ENCODE measurements at regions not wholly inside any gene's neighbourhood (a gene's known extent, or its start where the extent isn't known, plus 50 kb on each side); places are given as distances from the start of the nearest gene placed in this dataset.

GRCh38 chr17:74132354-74132753, 71.1 kb upstream of the RPL38 start:
- H3K27me3 ChIP-seq (ENCODE audit: control insufficient read depth in 2 of 2, insufficient read depth in 2 of 2, low read length in 2 of 2), result peaks cover 21 to 60% of the 10 kb centered on the region in 2 experiments
- H3K27ac ChIP-seq (ENCODE audit: extremely low read depth, low read depth, low read length), result no peak overlapping the region
- POLR2A ChIA-PET, result no interaction called here
- ATAC-seq (no peak), DNase-seq (ENCODE audit: extremely low read depth in 1 of 4, low spot score in 3 of 4) (no peak), FAIRE-seq (no peak)
- no peaks in the 10 kb centered on the region for H4K20me1 ChIP-seq (replicated peaks; ENCODE audit: control insufficient read depth, insufficient read depth, low read length)
- no peak overlapping the region for H2AFZ ChIP-seq (ENCODE audit: low read depth, low read length)
- in situ Hi-C loops (cut with MboI) (no loop called here), intact Hi-C loops (cut with micrococcal nuclease) (no loop called here)
- H3K4me1 ChIP-seq (replicated peaks in 1 of 2; ENCODE audit: control insufficient read depth in 2 of 2, insufficient read depth in 2 of 2, low read length in 2 of 2), result no peaks in the 10 kb centered on the region
- no peak overlapping the region for H3K9ac ChIP-seq (ENCODE audit: insufficient read depth in 1 of 2, low read depth in 2 of 2, low read length in 2 of 2)
- H3K36me3 ChIP-seq (ENCODE audit: control insufficient read depth, insufficient read depth, low read length), result no peaks in the 10 kb centered on the region
- no peaks in the 10 kb centered on the region for H3K9me3 ChIP-seq (replicated peaks; ENCODE audit: control insufficient read depth, insufficient read depth, low read depth, low read length)
- H3K4me3 ChIP-seq, result no peak overlapping the region
- BruUV-seq (replicated peaks), result no TSS peak
- no peak for TF ChIP-seq BACH1 (tag; IDR thresholded peaks at IDR 0.05)
- no peak for TF ChIP-seq VEZF1 (CRISPR knock-in tag; IDR thresholded peaks at IDR 0.05)
- TF ChIP-seq SMARCA5 (IDR thresholded peaks at IDR 0.05), result no peak
- no peak for TF ChIP-seq GTF2F1 (IDR thresholded peaks at IDR 0.05; ENCODE audit: low read depth, low read length)
- TF ChIP-seq SFPQ (IDR thresholded peaks at IDR 0.05; ENCODE audit: low read depth, low read length), result no peak
- no peak for TF ChIP-seq EHMT2 (IDR thresholded peaks at IDR 0.05)
- TF ChIP-seq, protein P1, sequence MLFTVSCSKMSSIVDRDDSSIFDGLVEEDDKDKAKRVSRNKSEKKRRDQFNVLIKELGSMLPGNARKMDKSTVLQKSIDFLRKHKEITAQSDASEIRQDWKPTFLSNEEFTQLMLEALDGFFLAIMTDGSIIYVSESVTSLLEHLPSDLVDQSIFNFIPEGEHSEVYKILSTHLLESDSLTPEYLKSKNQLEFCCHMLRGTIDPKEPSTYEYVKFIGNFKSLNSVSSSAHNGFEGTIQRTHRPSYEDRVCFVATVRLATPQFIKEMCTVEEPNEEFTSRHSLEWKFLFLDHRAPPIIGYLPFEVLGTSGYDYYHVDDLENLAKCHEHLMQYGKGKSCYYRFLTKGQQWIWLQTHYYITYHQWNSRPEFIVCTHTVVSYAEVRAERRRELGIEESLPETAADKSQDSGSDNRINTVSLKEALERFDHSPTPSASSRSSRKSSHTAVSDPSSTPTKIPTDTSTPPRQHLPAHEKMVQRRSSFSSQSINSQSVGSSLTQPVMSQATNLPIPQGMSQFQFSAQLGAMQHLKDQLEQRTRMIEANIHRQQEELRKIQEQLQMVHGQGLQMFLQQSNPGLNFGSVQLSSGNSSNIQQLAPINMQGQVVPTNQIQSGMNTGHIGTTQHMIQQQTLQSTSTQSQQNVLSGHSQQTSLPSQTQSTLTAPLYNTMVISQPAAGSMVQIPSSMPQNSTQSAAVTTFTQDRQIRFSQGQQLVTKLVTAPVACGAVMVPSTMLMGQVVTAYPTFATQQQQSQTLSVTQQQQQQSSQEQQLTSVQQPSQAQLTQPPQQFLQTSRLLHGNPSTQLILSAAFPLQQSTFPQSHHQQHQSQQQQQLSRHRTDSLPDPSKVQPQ (CRISPR knock-in tag; IDR thresholded peaks at IDR 0.05; ENCODE audit: borderline replicate concordance), result no peak
- no peak for TF ChIP-seq ZNF311 (CRISPR knock-in tag; IDR thresholded peaks at IDR 0.05)
- 0% methylated on average over 6 of the region's 6 CpGs for WGBS (ENCODE audit: insufficient coverage, low coverage, missing lambda C conversion rate)
- no peaks in the 10 kb centered on the region for H3K79me2 ChIP-seq (ENCODE audit: control insufficient read depth, insufficient read depth, low read length)
- CTCF ChIA-PET (ENCODE audit: low intra/inter-chr PET ratio), result no interaction called here
- H3K9me1 ChIP-seq (ENCODE audit: control insufficient read depth, insufficient read depth, low read length), result peaks cover 3% of the 10 kb centered on the region
- no peak overlapping the region for H3K4me2 ChIP-seq (ENCODE audit: insufficient read depth, low read length)
